ENCODE measurements at regions not wholly inside any gene's neighbourhood (a gene's known extent, or its start where the extent isn't known, plus 50 kb on each side); places are given as distances from the start of the nearest gene placed in this dataset.
A peak's percentile ranks its signal among the peaks of the same experiment; 100 is the strongest.

- DNase-seq (ENCODE audit: low read depth in 1 of 2, low spot score in 1 of 2) = no peak
- Histone ChIP-seq H3K4me3 (replicated peaks; ENCODE audit: insufficient read depth, low read length) (no peak overlapping the region), H3K27ac (replicated peaks) (no peak overlapping the region), H3K27me3 (ENCODE audit: insufficient read depth, poor library complexity, severe bottlenecking) (no peaks in the 10 kb centered on the region)
- TF ChIP-seq GABPA (IDR thresholded peaks at IDR 0.05; ENCODE audit: low read depth) (no peak), SPI1 (IDR thresholded peaks at IDR 0.05; ENCODE audit: borderline replicate concordance, low read depth) (no peak), POLR2AphosphoS5 (IDR thresholded peaks at IDR 0.05; ENCODE audit: low read depth) (no peak), CTCF (IDR thresholded peaks at IDR 0.05; ENCODE audit: insufficient read depth, low read length) (no peak)
- TF ChIP-seq, protein P1, sequence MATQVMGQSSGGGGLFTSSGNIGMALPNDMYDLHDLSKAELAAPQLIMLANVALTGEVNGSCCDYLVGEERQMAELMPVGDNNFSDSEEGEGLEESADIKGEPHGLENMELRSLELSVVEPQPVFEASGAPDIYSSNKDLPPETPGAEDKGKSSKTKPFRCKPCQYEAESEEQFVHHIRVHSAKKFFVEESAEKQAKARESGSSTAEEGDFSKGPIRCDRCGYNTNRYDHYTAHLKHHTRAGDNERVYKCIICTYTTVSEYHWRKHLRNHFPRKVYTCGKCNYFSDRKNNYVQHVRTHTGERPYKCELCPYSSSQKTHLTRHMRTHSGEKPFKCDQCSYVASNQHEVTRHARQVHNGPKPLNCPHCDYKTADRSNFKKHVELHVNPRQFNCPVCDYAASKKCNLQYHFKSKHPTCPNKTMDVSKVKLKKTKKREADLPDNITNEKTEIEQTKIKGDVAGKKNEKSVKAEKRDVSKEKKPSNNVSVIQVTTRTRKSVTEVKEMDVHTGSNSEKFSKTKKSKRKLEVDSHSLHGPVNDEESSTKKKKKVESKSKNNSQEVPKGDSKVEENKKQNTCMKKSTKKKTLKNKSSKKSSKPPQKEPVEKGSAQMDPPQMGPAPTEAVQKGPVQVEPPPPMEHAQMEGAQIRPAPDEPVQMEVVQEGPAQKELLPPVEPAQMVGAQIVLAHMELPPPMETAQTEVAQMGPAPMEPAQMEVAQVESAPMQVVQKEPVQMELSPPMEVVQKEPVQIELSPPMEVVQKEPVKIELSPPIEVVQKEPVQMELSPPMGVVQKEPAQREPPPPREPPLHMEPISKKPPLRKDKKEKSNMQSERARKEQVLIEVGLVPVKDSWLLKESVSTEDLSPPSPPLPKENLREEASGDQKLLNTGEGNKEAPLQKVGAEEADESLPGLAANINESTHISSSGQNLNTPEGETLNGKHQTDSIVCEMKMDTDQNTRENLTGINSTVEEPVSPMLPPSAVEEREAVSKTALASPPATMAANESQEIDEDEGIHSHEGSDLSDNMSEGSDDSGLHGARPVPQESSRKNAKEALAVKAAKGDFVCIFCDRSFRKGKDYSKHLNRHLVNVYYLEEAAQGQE (IDR thresholded peaks at IDR 0.05; ENCODE audit: insufficient replicate concordance, low read depth) = no peak
Observed at GRCh38 chr1:172814428-172814827, 155.5 kb downstream of the FASLG start.

- no peak for DNase-seq (ENCODE audit: low read depth in 1 of 2, low spot score in 1 of 2)
- Histone ChIP-seq H3K27me3 (ENCODE audit: insufficient read depth, poor library complexity, severe bottlenecking) (no peaks in the 10 kb centered on the region), H3K27ac (replicated peaks) (no peak overlapping the region), H3K4me3 (replicated peaks; ENCODE audit: insufficient read depth, low read length) (no peak overlapping the region)
- TF ChIP-seq GABPA (IDR thresholded peaks at IDR 0.05; ENCODE audit: low read depth) = no peak
- no peak for TF ChIP-seq SPI1 (IDR thresholded peaks at IDR 0.05; ENCODE audit: borderline replicate concordance, low read depth)
- TF ChIP-seq, protein P1 (IDR thresholded peaks at IDR 0.05; ENCODE audit: insufficient replicate concordance, low read depth) = no peak
- TF ChIP-seq CTCF (IDR thresholded peaks at IDR 0.05; ENCODE audit: insufficient read depth, low read length) = no peak
- no peak for TF ChIP-seq POLR2AphosphoS5 (IDR thresholded peaks at IDR 0.05; ENCODE audit: low read depth)
Observed at GRCh38 chr1:172815740-172816139, 156.8 kb downstream of the FASLG start.

- TF ChIP-seq GABPA (IDR thresholded peaks at IDR 0.05; ENCODE audit: low read depth) (no peak), CTCF (IDR thresholded peaks at IDR 0.05; ENCODE audit: insufficient read depth, low read length) (no peak), POLR2AphosphoS5 (IDR thresholded peaks at IDR 0.05; ENCODE audit: low read depth) (no peak), SPI1 (IDR thresholded peaks at IDR 0.05; ENCODE audit: borderline replicate concordance, low read depth) (0 out of 2 replicates have a peak, but pooled peaks have one; percentile 38)
- TF ChIP-seq, protein P1 (IDR thresholded peaks at IDR 0.05; ENCODE audit: insufficient replicate concordance, low read depth) = no peak
Observed at GRCh38 chr1:172818841-172819527, 160.1 kb downstream of the FASLG start.

More at GRCh38 chr1:172818841-172819527, 160.1 kb downstream of the FASLG start:
- no peak overlapping the region for H3K4me3 ChIP-seq (replicated peaks; ENCODE audit: insufficient read depth, low read length)
- no peaks in the 10 kb centered on the region for H3K27me3 ChIP-seq (ENCODE audit: insufficient read depth, poor library complexity, severe bottlenecking)
- H3K27ac ChIP-seq (replicated peaks) = no peak overlapping the region
- peak in 1 of 2 experiments; percentile 52 for DNase-seq (ENCODE audit: low read depth in 1 of 2, low spot score in 1 of 2)
